AG04449 (cell line): ENCODE measurements at regions not wholly inside any gene's neighbourhood (a gene's known extent, or its start where the extent isn't known, plus 50 kb on each side); places are given as distances from the start of the nearest gene placed in this dataset.
"Not testable (repeated sequence)": the region's sequence is repeated elsewhere in the genome, so short reads cannot be mapped to it uniquely, and the experiment has no call there.

Source experiments
- CTCF ChIA-PET: fragments of 350-600 bp; formaldehyde crosslinking; extraction: SDS; loops from one replicate; lab custom pipeline; 2021; ENCODE audit warnings: antibody characterized with exemption; lab: Yijun Ruan, JAX
- POLR2A ChIA-PET: fragments of 400-600, 350-600 bp; formaldehyde crosslinking; extraction: SDS; loops from one replicate; lab custom pipeline; 2020; ENCODE audit warnings: antibody characterized with exemption, inconsistent platforms; lab: Yijun Ruan, JAX
- DNase-seq: peaks from one replicate; pipeline ENCODE4 v3.0.0-alpha.2; 2010; ENCODE audit warnings: low read depth, low spot score
- H3K4me3 ChIP-seq: 2 replicates; pipeline ENCODE4 v1.5.1; 2011; ENCODE audit warnings: low read depth, mild to moderate bottlenecking, control low read depth, low read length
- TF ChIP-seq, protein P1 (sequence below): IDR thresholded peaks from one replicate; pipeline ENCODE4 v1.5.1; 2011; ENCODE audit warnings: mild to moderate bottlenecking, moderate library complexity, low read length, control low read depth, inconsistent platforms; ENCODE audit not compliant: insufficient read depth; ENCODE audit errors: missing control alignments

DNA sequence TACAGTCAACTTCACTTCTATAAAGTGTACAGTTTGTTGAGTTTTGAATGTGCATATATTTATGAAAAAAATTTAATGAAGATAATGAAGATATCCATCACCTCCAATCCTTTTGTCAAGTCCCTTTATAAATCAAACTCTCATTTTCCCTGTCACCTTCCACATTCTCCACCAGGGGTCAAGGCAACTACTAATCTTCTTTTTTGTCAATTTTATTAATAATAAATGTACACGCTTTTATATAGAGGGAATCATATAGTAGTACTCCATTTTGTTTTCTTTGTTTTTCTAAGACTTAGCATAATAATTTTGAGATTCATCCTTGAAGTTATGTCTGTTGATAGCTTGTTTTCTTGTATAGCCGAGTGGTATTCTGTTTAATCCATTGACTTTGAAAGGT lies 1594.2 kb upstream of the PRMT6 start:
- ChIA-PET CTCF (no interaction called here), POLR2A (no interaction called here)
- no peak for DNase-seq
- H3K4me3 ChIP-seq = no peak overlapping the region
- TF ChIP-seq, protein P1, sequence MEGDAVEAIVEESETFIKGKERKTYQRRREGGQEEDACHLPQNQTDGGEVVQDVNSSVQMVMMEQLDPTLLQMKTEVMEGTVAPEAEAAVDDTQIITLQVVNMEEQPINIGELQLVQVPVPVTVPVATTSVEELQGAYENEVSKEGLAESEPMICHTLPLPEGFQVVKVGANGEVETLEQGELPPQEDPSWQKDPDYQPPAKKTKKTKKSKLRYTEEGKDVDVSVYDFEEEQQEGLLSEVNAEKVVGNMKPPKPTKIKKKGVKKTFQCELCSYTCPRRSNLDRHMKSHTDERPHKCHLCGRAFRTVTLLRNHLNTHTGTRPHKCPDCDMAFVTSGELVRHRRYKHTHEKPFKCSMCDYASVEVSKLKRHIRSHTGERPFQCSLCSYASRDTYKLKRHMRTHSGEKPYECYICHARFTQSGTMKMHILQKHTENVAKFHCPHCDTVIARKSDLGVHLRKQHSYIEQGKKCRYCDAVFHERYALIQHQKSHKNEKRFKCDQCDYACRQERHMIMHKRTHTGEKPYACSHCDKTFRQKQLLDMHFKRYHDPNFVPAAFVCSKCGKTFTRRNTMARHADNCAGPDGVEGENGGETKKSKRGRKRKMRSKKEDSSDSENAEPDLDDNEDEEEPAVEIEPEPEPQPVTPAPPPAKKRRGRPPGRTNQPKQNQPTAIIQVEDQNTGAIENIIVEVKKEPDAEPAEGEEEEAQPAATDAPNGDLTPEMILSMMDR = no peak

DNA sequence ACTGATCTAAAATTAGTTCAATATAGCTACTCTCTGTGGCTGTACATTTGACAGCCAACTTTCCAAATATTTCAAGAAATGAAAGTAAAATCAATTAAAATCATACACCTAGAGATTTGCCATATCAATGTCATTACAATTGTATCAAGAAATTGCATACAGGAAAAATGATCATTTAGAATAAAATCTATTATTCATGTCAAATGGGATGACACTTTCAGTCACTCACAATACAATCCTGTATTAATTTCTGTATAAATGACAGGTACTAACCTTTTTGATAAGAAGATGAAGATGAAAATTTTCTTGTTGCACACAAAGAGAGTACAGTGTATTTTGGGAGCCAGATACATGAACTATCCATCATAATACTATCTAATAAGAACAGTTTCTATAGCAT lies 1588.9 kb upstream of the PRMT6 start:
- ChIA-PET POLR2A (no interaction called here), CTCF (no interaction called here)
- TF ChIP-seq, protein P1 = no peak
- no peak for DNase-seq
- H3K4me3 ChIP-seq = no peak overlapping the region

DNA sequence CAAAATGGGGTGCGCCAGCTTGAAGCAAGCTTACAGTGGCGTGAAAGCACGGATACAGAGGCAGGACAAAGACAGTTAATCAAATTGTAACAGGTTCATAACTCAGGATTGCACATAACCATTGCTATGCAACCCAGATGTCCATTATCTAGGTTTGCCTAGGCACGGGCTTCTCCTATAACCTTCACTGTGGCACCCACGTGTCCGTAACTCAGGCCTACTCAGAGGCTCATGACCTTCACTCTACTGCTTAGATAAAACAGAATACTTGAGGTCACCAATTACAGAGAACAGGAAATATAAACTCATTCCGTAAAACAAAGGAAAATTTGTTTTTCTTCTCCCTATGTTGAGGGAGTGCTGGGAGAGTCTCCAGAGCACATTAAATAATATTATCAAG lies 1585.9 kb upstream of the PRMT6 start:
- POLR2A ChIA-PET, CTCF ChIA-PET, DNase-seq, H3K4me3 ChIP-seq: not testable (repeated sequence)

DNA sequence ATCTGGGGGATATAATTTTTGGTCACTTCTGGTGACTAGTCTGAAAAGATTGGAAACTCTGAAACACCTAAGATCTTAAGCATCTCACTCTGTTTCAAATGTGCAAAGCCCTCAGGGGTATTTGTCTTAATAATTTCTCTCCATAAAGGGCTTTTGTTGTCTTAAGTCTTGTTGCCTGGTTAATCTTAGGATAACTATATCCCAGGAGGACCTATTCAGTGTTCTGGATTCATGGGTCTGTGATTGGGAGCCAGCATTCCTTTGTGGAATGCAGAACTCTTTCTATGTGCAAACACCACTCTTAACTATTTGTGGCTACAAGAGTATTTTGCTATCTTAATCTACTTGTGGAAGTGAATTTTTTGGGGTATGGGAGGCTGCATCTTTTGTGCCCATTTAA lies 1573.0 kb upstream of the PRMT6 start:
- TF ChIP-seq, protein P1 = no peak
- DNase-seq = peak; percentile 31
- POLR2A ChIA-PET = no interaction called here
- CTCF ChIA-PET = interaction anchor here (1.2 kb wide), 1 partner anchor 10 kb away, joined by 4 read pairs; no protein-coding TSS in a partner anchor
- H3K4me3 ChIP-seq = no peak overlapping the region

DNA sequence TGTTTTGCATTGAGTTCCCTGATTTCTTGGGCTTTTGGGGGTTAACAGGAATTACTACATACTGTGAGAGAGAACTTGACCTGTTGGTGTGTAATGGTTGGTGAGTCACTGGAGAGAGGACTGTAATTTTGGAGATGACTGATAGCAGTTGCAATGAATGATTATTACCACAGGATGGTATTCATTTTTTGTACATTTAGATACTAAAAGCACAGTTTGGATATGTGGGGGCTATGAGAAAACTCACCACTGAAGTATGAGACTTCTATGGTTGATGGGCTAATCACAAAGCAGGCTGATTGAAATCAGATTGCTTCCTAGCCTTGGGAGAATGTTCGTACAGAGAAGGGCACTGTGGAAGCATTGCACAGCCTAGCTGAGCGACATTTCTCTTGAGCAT lies 1571.3 kb upstream of the PRMT6 start:
- CTCF ChIA-PET = no interaction called here
- TF ChIP-seq, protein P1 = no peak
- peak; percentile 76 for DNase-seq
- POLR2A ChIA-PET = no interaction called here
- no peak overlapping the region for H3K4me3 ChIP-seq

DNA sequence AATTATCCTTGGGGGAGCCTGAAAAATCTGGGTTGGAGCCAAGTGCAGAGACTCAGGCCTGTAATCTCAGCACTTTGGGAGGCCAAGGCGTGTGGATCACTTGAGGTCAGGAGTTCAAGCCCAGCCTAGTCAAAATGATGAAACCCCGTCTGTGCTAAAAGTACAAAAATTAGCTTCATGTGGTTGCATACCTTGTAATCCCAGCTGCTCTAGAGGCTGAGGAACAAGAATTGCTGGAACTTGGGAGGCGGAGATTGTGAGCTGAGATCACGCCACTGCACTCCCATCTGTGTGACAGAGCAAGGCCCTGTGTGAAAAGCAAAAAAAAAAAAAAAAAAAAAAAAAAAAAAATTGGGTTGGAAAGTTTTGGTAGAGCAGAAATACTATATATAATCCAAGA lies 1563.6 kb upstream of the PRMT6 start:
- ChIA-PET CTCF (interaction anchor here (0.6 to 1.5 kb wide), 2 partner anchors 9 to 392 kb away, joined by 4 read pairs; no protein-coding TSS in a partner anchor), POLR2A (no interaction called here)
- DNase-seq = peak; percentile 31
- no peak overlapping the region for H3K4me3 ChIP-seq
- TF ChIP-seq, protein P1 = no peak

DNA sequence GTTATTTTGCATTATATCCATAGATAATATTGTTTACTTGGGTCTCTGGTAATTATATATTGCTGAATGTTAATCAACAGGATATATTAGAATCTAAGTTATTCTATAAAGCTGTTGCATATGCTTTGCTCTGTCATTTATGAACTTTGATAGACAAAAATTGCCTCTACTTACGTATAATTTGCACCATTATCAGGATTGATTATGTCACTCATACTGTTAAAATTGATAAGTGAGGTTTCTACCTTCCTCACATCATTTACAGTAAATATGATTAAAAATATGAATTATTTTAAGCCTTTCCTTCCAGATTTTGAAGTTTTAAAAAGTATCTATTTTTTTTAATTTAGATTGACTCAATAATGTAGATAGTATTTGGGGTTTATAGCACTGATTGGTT lies 1540.4 kb upstream of the PRMT6 start:
- ChIA-PET CTCF (no interaction called here), POLR2A (no interaction called here)
- DNase-seq = no peak
- H3K4me3 ChIP-seq = no peak overlapping the region
- TF ChIP-seq, protein P1 = no peak
